GM21619 (cell line): ENCODE measurements at regions not wholly inside any gene's neighbourhood (a gene's known extent, or its start where the extent isn't known, plus 50 kb on each side); places are given as distances from the start of the nearest gene placed in this dataset.

Source experiments
- ATAC-seq: cut with Tn5 transposase; IDR thresholded peaks from one replicate; pipeline ENCODE4 v1.9.1; 2021; ENCODE audit not compliant: unreplicated experiment

DNA sequence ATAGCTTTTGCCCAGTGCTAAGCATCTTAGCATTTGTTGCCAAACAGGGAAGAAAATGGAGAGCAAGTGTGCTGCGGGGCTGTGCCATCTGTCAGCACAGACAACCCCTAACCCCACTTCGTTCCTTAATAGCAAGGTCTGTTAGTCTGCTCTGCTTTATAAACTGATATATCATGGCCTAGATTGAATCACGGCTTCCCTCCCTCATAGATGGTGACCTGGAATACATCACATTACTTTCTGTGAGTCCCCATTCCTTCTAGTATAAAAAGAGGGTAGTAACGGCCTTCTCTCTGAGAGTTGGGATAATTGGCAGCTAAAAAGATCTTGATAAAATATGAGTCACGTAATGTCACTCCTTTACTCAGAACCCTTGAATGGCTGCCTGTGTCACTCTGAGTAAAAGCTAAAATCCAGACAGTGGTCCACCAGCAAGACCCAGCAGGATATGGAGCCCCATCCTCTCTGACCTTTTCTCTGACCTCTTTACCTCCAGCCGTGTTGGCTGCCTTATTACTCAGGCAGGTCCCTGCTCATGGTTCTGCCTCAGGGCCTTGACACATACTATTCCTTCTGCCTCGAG is 151.7 kb downstream of the DLEU7 start:
- no peak for ATAC-seq

DNA sequence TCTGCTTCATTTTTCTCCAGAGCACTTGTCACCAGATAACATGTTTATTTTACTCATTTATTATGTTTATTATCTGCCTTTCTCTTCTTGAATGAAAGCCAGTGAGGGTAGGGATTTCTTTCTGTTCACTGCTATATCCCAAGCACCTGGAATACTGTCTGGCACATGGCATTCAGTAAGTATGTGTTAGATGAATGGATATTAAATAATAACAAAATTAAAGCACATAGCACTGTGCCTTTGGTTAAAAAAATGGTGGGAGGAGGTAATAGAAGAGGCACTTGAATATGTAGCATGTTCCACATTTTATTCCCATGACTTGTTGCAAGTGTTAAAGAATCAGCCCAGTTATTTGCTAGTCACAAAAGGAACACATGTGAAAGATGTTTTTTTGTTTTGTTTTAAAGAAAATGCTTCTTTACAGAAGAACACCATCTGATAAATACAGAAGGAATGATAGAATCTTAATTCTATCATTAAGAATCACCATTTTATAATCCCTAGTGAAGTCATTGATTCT is 151.0 kb downstream of the DLEU7 start:
- no peak for ATAC-seq

DNA sequence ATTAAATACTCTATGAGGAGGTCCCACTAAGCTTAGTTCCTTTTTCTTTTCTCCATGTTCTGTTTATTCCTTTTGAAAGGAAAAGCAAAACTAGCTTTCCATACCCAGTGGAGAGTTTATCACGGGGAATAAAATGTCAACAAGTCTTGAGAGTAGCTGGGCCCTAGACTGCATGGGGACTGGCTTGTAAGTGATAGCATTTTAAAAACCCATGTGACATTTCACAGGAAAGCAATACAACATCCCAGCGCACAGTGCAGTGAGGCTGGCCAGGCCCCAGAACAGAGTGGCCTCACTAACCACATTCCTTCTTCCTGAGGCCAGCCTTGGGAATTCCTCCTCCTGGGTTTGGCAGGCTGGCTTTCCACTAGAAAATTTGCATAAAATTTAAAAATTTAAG is 149.8 kb downstream of the DLEU7 start:
- no peak for ATAC-seq

DNA sequence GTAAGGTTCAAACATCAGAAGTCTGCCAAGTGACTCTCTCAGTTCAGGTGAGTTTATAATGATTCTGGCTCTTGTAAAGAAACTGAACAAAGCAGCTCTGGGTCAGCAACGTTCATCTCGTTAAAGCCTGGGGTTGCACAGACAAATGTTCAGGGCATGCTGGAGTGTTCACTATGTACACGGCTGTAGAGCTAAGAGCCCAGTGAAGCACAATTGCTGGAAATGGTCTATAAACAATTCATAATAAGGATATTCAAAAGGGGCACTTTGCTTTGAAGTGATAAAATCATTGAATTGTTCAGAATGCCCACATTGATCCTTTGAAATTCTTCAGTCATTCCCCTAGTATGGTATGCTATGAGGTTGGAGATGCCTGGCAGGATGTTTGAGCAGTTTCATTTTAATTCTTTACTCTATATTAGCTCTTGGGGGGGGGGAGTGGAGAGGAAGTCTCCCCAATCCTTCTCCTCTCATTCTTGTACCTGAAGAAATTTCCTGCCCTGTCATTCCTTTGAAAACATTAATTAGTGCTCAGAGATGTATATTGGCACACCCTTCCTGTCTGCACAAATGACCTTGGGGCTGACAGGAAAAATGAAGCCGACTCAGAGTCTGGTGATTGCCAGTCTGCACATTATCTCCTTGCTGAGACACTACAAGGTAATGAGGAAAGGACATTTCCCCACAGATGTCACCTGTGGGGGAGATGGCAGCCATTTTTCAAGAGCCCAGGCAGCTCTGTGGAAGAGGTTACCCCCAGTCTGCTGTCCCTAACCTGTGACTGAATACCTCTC is 145.5 kb downstream of the DLEU7 start:
- no peak for ATAC-seq

DNA sequence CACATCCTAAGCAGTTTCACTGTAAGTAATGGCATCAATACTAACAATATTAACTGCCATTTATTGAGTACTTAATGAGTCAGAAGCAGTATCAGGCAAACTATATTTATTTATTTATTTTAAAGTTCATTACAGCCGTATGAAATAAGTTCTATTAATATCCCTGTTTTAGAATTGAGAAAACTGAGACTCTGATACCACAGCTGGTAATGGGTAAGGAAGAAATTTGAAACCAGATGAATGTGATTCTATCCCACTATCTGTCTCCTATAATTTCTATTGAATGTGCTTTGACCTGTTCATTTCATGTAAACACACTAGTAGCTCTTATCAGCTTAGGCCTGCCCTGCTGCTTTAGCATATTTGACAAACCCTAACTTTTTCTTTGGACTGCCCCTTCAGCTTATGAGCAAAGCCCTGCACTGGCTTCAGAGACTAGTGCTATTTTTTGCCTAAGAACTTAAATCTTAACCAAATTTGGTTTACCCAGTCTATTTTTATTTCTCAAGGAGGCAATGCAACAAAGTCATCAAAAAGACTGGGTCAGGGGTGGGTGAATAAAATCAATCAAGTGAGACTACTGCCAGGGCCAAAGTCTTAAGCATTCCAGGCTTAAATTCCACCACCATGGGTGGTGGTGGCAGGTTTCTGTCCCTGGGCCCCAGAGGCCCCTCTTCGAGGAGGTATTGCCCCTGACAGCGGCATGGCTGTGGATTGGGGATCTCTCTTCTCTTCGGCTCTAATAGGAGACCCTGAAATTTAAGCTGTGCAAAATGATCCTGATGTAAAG is 143.4 kb downstream of the DLEU7 start:
- no peak for ATAC-seq

DNA sequence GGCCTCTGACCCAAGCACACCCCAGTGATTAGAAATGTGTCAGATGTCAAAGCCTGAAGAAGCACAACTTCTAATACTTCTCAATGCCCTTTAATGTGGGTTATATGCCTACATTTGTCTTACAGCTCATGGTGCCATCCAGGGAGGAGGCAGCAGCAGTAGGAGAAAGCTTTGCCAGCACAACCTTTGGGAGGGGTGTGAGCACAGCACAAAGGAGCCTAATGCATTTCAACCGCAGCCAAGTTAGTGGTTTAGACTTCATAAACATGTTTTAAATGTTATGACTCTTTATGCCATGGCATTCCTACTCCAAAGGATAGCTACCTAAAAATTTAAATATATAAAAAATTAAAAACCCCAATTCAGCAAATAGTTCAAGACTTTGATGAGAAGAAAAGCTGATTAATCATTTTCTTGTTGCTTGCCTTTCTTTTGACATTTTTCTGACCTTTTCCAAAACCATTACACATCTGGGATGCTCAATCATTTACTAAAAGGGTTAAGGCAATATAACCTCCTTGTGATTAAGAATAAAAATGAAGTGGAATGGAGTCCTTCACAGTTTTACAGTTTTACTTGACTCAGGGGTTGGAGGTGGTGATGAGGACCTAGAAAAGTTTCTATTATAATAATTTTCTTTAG is 142.7 kb downstream of the DLEU7 start:
- no peak for ATAC-seq

DNA sequence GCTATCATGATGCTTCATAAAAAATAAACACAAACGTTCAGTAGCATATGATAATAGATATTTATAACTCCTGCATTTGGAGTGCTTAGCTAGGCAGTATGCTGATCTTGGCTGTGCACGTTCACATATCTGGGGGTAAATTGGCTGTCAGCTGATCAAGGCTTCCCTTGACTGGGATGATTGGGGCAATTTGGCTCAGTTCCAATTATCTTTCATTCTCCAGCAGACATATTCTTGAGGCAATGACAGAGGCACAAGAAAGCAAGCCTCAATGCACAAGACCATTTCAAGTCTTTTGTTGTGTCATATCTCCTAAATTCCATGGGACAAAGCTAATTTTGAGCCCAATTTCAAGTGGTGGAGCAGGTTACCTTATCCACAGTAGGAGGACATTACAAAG is 142.0 kb downstream of the DLEU7 start:
- no peak for ATAC-seq

DNA sequence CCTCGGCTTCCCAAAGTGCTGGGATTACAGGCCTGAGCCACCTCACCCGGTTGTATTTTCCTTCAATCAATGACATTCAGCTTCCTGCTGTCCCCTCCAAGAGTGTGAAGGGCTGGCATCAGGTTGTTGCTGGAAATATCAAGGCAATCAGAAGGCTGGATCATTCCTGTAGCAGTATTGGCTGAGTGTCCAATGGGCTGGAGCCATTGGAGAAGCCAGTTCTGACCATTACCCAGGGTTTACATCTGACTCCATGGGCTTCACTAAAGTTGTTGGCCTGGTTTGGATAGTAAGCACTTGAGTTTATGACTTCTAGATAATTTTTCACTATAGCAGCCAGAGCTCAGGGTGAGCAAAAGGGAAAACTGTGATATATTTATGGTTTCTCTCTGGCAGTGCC is 137.0 kb downstream of the DLEU7 start:
- no peak for ATAC-seq

DNA sequence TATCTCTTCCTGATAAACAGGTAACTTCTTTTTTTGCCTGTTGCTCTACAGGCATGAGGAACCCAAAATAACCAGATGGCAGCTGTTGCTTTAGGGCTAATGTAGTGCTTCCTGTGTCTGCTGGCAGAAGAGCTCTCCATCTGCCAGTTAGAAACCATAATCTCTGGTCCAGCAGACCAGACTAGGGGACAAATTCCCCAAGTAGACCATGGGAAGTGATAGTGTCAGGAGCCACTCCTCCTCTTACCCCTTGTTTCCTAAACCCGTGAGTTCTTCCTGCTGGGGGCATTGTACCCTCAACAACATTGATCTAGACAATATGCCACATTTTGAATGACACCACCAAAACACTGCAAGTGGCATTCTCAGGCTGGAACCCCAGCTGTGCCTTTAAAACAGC is 135.9 kb downstream of the DLEU7 start:
- ATAC-seq: no peak

DNA sequence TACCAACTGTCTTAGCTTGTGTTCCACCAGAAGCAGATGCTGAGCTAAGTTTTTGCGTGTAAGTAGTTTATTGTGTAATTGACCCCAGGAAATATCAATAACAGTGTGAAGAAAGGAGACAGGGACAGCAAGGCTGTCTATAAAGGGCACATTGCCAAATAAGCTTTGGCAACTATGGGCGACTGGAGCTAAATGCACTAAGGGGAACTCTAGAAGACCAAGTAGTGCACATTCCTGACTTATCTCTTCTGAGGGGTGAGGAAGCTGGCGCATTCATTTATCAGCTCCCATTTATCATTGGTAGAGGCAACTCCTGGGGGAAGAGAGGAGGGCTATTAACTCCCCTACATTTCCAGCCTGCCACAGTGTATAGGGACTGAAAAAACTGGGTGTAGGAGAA is 135.0 kb downstream of the DLEU7 start:
- no peak for ATAC-seq

DNA sequence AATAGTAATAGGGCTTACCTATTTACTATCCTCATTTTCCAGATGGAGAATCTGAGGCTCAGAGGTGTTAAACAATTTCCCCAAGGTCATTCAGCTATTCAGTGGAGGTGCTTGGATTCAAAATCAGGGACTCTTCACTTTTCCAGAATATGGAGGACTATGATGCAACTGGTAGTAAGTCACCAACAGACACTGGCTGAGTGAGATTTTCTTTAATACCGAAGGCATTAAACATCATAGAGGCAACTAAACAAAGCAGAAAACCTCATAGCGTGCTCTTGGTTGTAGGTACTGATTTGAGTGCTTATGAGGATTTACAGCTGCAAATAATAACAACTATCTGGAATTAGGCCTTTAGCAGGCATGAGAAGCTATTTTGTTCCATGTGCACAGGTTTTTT is 134.4 kb downstream of the DLEU7 start:
- no peak for ATAC-seq

DNA sequence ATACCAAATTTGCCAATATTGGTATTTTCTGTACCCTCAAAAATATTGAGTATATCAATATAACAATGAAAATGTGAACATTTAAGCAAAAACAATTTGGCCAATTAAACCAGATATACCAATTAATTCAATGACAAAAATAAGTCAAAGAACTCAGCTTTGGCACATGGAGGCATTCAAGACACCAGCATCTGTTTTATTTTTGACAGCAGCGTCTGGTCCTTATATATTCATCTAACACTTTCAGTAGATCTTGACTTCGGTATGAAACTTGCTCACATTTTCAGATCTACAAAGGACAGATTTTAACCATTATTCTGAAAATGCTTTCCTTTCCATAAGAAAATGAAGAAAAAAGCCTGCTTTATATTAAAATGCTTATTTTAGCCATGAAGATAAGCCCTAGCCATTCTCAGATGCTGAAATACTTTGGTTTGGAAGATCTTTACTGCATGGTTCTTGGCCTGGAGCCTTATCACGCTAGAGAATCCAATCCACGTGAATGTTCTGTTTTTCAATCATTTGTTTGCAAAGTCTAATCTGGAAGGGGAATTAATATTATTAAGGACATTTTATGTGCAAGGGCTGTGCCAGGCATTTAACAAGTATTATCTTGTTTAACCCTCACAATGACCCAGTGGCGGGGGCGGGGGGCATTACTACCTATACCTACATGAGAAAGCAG is 132.2 kb downstream of the DLEU7 start:
- ATAC-seq: no peak

DNA sequence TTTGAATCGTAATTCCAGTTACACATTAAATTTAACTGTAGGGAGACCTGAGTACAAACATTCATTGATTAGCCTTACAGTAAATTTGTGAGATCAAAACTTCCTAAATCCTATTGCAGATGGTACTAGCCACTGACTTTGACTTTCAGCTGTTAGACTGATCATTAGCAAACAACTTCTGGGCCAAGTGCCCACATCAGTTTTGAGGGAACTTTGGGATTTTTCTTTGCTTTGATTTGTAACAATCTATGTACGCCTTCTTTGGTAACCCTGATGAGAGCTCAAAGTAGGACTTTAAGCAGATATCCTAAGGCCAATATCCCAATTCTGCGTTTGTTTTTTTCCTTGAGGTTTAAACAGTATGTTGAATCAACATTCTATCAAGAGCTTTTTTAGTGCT is 131.5 kb downstream of the DLEU7 start:
- ATAC-seq: no peak

DNA sequence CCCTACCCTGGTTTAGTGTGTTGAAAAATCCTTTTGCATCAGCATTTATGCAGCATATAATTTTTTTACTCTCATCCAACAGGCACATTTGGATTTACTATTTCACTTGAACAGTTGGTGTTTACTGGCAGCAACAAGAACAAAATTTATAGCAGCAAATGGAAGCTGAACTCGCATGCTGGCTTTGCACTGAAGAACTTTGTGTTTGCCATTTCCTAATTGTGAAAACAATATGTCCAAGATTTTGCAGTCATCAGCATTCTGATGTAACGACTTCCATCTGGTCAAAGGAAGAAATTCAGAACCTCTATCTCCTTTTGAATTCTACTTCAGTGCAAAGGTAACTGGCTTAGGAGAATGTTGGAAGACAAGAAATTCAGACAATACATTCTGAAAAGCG is 131.0 kb downstream of the DLEU7 start:
- ATAC-seq: no peak

DNA sequence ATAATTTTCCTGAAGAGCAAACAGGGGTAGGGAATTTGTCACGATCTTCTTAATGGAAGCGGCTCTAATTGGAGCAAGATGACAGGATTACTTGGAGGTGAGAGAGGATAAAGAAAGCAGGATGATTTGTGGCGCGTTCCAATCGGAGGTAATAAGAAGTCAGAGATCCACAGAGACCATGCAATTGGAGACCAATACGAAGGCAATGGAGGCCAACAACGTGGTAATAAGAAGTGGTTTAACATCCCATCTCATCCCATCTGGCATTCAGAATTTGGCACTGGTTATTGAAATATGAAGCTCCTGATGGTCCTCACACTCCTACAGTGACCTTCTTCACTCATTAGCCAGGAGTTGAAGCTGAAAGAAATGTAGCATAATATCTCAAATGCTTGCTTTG is 130.6 kb downstream of the DLEU7 start:
- ATAC-seq: no peak

DNA sequence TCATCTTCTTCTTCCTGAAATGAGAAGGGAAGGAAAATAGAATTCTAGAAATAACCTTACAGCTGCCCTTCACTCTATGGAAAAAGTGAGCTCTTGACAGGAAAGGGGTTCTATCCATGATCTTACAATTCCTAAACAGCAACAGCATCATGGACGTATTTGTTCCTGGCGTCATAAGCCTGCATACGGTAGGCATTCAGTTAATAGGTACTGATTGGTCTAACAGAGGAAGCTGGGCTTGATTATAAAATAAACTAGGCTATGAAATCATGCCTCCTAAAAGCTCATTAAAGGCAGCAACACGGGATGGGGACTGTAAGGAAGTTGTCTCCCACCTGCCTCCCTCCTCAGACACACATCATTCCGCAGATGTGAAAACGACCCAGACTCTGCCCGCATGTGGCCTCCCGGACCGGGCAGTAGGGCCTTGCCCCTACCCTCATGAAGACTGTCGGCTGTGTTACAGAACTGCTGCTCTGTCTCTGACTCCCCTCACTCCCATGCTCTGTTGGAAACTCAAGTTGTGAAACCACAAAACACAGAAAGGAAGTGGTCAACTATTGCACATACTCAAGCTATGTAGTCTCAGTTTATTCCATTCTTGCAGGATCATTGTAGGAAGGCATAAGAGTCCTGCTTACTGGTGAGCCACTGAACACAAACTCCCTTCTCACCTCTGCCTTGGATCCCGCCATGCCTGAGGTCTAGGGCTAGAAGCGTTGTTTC is 129.8 kb downstream of the DLEU7 start:
- peak; percentile 74 for ATAC-seq

DNA sequence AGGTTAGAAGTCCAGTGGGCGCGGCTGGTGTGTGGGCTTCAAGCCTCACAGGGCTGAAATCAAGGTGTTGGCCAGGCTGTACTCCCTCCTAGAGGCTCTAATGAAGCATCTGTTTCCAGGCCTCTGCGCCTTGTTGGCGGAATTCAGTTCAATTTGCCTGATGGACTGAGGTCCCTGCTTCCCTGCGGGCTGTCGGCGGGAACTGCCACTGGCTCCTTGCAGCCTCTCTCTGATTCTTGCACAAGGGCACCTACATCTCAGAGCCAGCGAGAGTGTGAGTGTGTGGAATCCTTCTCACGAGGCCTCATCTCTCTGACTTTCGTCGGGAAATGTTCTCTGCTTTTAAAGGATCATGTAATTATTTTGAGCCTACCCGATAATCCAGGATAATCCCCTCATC is 128.6 kb downstream of the DLEU7 start:
- ATAC-seq: no peak

DNA sequence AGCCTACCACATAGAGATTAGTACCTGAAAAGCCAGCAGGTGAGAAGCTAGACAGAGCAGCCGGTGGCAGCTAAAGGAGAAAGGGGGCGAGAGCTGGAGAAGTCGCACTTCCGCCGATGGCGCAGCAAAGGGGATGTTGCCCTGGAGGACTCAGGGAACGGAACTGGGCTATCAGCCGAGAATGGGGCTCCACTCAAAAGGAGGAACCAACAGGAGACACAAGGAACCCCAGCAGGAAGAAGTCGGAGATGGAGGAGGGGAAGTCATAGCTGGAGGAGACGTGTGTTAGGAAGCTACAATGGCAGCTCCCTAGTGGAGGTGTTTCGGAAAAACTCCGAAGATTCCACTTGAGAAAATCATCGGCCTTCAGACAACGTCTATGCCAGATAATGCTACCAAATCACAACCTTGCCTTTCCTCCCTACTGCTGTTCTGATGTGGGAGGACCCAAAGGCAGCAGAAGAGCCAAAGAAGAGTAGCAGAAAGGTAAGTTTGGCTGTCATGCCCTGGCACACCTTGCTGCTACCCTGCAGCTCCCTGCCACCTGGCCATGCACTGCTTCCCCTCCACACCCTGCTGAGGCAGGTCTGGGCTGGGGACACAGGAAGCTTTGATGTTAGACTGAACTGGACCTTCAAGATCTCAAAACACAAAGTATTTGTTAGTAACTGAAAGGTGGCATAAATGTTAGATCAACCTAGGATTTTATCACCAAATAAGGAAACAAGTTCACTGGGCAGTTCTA is 127.9 kb downstream of the DLEU7 start:
- no peak for ATAC-seq

DNA sequence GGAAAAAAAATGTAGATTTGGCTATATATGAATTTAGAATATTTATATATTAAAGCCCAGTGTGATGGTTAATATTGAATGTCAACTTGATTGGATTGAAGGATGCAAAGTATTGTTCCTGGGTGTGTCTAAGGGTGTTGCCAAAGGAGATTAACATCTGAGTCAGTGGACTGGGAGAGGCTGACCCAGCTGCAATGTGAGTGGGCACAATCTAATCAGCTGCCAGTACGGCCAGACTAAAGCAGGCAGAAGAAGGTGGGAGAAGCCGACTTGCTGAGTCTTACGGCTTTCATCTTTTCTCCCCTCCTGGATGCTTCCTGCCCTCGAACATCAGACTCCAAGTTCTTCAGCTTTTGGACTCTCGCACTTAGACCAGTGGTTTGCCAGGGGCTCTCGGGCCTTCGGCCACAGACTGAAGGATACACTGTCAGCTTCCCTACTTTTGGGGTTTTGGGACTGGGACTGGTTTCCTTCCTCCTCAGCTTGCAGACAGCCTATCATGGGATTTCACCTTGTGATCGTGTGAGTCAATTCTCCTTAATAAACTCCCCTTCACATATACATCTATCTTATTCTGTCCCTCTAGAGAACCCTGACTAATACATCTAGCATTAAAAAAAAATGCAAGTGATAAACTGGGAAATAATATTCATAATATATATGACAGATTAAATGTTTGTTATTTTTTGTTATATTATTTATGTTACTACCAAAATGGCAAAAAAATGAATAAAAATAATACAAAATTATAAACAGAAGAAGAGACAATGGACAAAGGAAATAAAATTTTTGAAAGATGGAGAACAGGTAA is 122.4 kb downstream of the DLEU7 start:
- ATAC-seq: no peak
